Muscle layer of duodenum (tissue), 2 donors: ENCODE measurements at regions not wholly inside any gene's neighbourhood (a gene's known extent, or its start where the extent isn't known, plus 50 kb on each side); places are given as distances from the start of the nearest gene placed in this dataset.

Experiments used
- H3K27ac ChIP-seq: one replicate; pipeline ENCODE4 v1.7.0; 2013; ENCODE audit warnings: mild to moderate bottlenecking, low read length
- H3K27me3 ChIP-seq: one replicate; pipeline ENCODE4 v1.7.0; 2013; ENCODE audit warnings: low read depth, mild to moderate bottlenecking, control low read depth, low read length
- H3K36me3 ChIP-seq, 2 donors: one replicate each; pipeline ENCODE4 v1.7.0; 2013; ENCODE audit warnings: low read length in 2 of 2, control low read depth in 1 of 2, mild to moderate bottlenecking in 1 of 2; ENCODE audit not compliant: insufficient read depth in 2 of 2, control insufficient read depth in 1 of 2
- H3K4me1 ChIP-seq, 2 donors: one replicate each; pipeline ENCODE4 v1.7.0; 2013; ENCODE audit warnings: low read length in 2 of 2, mild to moderate bottlenecking in 2 of 2, control low read depth in 1 of 2, moderate library complexity in 1 of 2; ENCODE audit not compliant: insufficient read depth in 2 of 2, control insufficient read depth in 1 of 2
- H3K4me3 ChIP-seq, 2 donors: one replicate each; pipeline ENCODE4 v1.7.0; 2013; ENCODE audit warnings: low read length in 2 of 2, low read depth in 1 of 2, mild to moderate bottlenecking in 1 of 2
- H3K9me3 ChIP-seq, 2 donors: one replicate each; pipeline ENCODE4 v1.7.0; 2013; ENCODE audit warnings: low read length in 2 of 2, control low read depth in 1 of 2, mild to moderate bottlenecking in 1 of 2; ENCODE audit not compliant: control insufficient read depth in 1 of 2
- donor health status: healthy.

GRCh38 chr3:69602112-69602511 lies 137.2 kb upstream of the MITF start:
- peaks cover 0 to 4% of the 10 kb centered on the region in 2 donors for H3K9me3 ChIP-seq
- no peak overlapping the region for H3K27ac ChIP-seq
- no peaks in the 10 kb centered on the region for H3K4me1 ChIP-seq
- no peaks in the 10 kb centered on the region for H3K27me3 ChIP-seq
- H3K36me3 ChIP-seq = no peaks in the 10 kb centered on the region
- no peak overlapping the region for H3K4me3 ChIP-seq

- H3K4me1 ChIP-seq = no peaks in the 10 kb centered on the region
- H3K9me3 ChIP-seq = no peaks in the 10 kb centered on the region
- H3K4me3 ChIP-seq = no peak overlapping the region
Observed at GRCh38 chr3:69594286-69594685, 145.0 kb upstream of the MITF start.

GRCh38 chr3:69591164-69591736 lies 148.0 kb upstream of the MITF start:
- Histone ChIP-seq H3K4me3 (no peak overlapping the region), H3K9me3 (peaks cover 7 to 14% of the 10 kb centered on the region in 2 donors), H3K36me3 (no peaks in the 10 kb centered on the region), H3K27ac (no peak overlapping the region), H3K27me3 (no peaks in the 10 kb centered on the region), H3K4me1 (no peaks in the 10 kb centered on the region)

More at GRCh38 chr3:69594286-69594685, 145.0 kb upstream of the MITF start:
- H3K27ac ChIP-seq = no peak overlapping the region
- H3K36me3 ChIP-seq = no peaks in the 10 kb centered on the region
- H3K27me3 ChIP-seq = no peaks in the 10 kb centered on the region

- no peaks in the 10 kb centered on the region for H3K27me3 ChIP-seq
- H3K4me3 ChIP-seq = no peak overlapping the region
- H3K36me3 ChIP-seq = no peaks in the 10 kb centered on the region
- peaks cover 7 to 18% of the 10 kb centered on the region in 2 donors for H3K9me3 ChIP-seq
- H3K4me1 ChIP-seq = no peaks in the 10 kb centered on the region
- no peak overlapping the region for H3K27ac ChIP-seq
Observed at GRCh38 chr3:69590111-69590510, 149.2 kb upstream of the MITF start.

GRCh38 chr3:69588170-69588569 lies 151.1 kb upstream of the MITF start:
- H3K4me3 ChIP-seq = no peak overlapping the region
- H3K9me3 ChIP-seq = peaks cover 7 to 18% of the 10 kb centered on the region in 2 donors
- no peaks in the 10 kb centered on the region for H3K36me3 ChIP-seq
- H3K4me1 ChIP-seq = no peaks in the 10 kb centered on the region
- H3K27me3 ChIP-seq = no peaks in the 10 kb centered on the region
- no peak overlapping the region for H3K27ac ChIP-seq

- Histone ChIP-seq H3K27ac (no peak overlapping the region), H3K4me3 (no peak overlapping the region), H3K27me3 (no peaks in the 10 kb centered on the region), H3K9me3 (peaks cover 7 to 18% of the 10 kb centered on the region in 2 donors), H3K36me3 (no peaks in the 10 kb centered on the region), H3K4me1 (no peaks in the 10 kb centered on the region)
Observed at GRCh38 chr3:69585472-69585871, 153.8 kb upstream of the MITF start.

GRCh38 chr3:69582044-69582443 lies 157.2 kb upstream of the MITF start:
- Histone ChIP-seq H3K4me1 (no peaks in the 10 kb centered on the region), H3K27ac (no peak overlapping the region), H3K4me3 (no peak overlapping the region), H3K9me3 (peaks cover under 1 to 6% of the 10 kb centered on the region in 2 donors), H3K36me3 (no peaks in the 10 kb centered on the region), H3K27me3 (no peaks in the 10 kb centered on the region)

- Histone ChIP-seq H3K36me3 (no peaks in the 10 kb centered on the region), H3K4me1 (no peaks in the 10 kb centered on the region), H3K4me3 (no peak overlapping the region), H3K9me3 (no peaks in the 10 kb centered on the region), H3K27ac (no peak overlapping the region), H3K27me3 (no peaks in the 10 kb centered on the region)
Observed at GRCh38 chr3:69579306-69580041, 159.8 kb upstream of the MITF start.

- Histone ChIP-seq H3K27ac (no peak overlapping the region), H3K9me3 (no peaks in the 10 kb centered on the region), H3K36me3 (no peaks in the 10 kb centered on the region), H3K27me3 (no peaks in the 10 kb centered on the region), H3K4me3 (no peak overlapping the region), H3K4me1 (no peaks in the 10 kb centered on the region)
Observed at GRCh38 chr3:69569520-69569919, 169.7 kb upstream of the MITF start.

- H3K27ac ChIP-seq = no peak overlapping the region
- no peaks in the 10 kb centered on the region for H3K4me1 ChIP-seq
- H3K36me3 ChIP-seq = no peaks in the 10 kb centered on the region
- H3K4me3 ChIP-seq = no peak overlapping the region
- no peaks in the 10 kb centered on the region for H3K9me3 ChIP-seq
- H3K27me3 ChIP-seq = no peaks in the 10 kb centered on the region
Observed at GRCh38 chr3:69568951-69569350, 170.3 kb upstream of the MITF start.

- Histone ChIP-seq H3K9me3 (no peaks in the 10 kb centered on the region), H3K27ac (no peak overlapping the region), H3K27me3 (no peaks in the 10 kb centered on the region), H3K36me3 (no peaks in the 10 kb centered on the region), H3K4me3 (no peak overlapping the region), H3K4me1 (no peaks in the 10 kb centered on the region)
Observed at GRCh38 chr3:69568458-69568857, 170.8 kb upstream of the MITF start.

- Histone ChIP-seq H3K27me3 (no peaks in the 10 kb centered on the region), H3K4me1 (no peaks in the 10 kb centered on the region), H3K27ac (no peak overlapping the region), H3K4me3 (no peak overlapping the region), H3K36me3 (no peaks in the 10 kb centered on the region), H3K9me3 (no peaks in the 10 kb centered on the region)
Observed at GRCh38 chr3:69567710-69568052, 171.6 kb upstream of the MITF start.
